ENCODE measurements at regions not wholly inside any gene's neighbourhood (a gene's known extent, or its start where the extent isn't known, plus 50 kb on each side); places are given as distances from the start of the nearest gene placed in this dataset.

DNA sequence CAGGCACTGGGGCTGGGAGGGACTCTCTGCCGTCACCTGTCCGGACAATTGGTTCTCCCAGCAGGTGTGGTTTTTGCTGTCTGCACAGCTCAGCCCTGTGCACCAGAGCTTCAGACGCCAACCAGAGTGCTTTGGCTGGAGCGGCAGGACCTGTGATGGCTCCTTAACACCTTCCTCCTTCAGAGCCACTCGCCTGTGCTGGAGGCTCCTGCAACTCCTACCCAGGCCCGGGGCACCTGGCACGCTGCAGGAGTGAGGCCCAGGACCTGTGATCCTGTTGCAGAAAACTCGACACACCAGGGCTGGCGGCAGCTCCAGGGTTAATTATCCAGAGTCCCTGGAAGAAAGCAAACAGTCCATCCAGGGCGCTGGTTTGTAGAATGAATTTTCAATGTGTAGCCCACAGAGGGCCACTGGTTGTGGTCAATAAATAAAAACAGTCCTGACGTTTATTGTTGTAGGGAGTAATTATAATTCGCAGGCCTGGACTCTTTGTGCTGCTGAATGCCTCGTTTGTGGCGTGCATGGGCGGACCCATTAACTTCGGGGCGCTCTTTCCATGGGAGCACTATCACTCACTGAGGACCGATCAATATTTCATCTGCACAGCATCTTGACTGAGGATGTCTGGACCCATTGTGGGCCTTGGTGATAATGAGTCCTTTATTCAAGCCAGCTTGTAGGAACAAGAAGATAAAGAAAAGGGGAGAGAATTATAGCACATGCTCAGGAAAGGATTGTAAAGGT lies 339.7 kb upstream of the IRX4 start:
- DNase-seq (ENCODE audit: extremely low spot score) = no peak
- ChIA-PET POLR2A (no interaction called here), CTCF (no interaction called here)
- TF ChIP-seq, protein P1, sequence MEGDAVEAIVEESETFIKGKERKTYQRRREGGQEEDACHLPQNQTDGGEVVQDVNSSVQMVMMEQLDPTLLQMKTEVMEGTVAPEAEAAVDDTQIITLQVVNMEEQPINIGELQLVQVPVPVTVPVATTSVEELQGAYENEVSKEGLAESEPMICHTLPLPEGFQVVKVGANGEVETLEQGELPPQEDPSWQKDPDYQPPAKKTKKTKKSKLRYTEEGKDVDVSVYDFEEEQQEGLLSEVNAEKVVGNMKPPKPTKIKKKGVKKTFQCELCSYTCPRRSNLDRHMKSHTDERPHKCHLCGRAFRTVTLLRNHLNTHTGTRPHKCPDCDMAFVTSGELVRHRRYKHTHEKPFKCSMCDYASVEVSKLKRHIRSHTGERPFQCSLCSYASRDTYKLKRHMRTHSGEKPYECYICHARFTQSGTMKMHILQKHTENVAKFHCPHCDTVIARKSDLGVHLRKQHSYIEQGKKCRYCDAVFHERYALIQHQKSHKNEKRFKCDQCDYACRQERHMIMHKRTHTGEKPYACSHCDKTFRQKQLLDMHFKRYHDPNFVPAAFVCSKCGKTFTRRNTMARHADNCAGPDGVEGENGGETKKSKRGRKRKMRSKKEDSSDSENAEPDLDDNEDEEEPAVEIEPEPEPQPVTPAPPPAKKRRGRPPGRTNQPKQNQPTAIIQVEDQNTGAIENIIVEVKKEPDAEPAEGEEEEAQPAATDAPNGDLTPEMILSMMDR (IDR thresholded peaks at IDR 0.05; ENCODE audit: control extremely low read depth, extremely low read depth, low read depth, missing control alignments) = no peak

DNA sequence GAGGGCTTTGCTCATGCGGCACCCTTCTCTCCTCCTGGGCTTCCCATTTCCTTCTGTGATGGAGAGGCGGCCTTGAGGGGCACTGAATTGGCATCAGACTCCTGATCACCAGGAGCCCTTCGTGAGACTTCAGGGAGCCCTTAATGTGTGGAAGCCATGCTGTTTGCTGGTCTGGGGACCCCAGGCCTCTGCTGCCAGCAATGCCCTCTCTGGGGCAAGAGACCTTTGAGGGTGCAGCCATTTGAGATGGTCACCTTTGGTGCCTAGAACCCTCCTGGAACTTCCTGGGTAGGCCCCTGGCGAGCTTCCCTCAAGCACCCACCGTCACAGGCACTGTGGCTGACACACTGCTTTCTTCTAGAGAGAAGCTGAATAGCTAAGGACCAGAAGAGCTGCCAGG lies 338.7 kb upstream of the IRX4 start:
- CTCF ChIA-PET = interaction anchor here (1.1 kb wide), 1 partner anchor 10 kb away, joined by 3 read pairs; no protein-coding TSS in a partner anchor
- TF ChIP-seq, protein P1 (IDR thresholded peaks at IDR 0.05; ENCODE audit: control extremely low read depth, extremely low read depth, low read depth, missing control alignments) = no peak
- POLR2A ChIA-PET = no interaction called here
- DNase-seq (ENCODE audit: extremely low spot score) = no peak

DNA sequence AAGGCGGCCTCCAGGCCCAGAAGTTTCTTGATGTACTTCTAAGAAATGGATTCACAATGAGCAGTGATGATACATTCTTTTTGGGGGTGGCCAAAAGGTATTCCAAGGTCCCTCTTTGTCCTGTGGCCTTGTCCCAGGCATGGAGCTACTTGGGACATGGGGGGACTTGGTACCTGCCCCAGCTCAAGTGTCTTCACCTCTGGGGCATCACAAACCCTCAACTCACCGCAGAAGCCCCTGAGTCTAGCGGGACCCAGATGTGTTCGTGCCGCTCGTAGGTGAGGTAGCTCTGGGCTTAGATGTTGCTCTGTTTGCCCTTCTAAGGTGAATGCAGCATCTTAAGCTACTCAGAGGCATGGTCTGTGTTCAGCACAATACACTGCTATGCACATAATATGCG lies 338.0 kb upstream of the IRX4 start:
- ChIA-PET CTCF (interaction anchor here (1.1 kb wide), 1 partner anchor 11 kb away, joined by 3 read pairs; no protein-coding TSS in a partner anchor), POLR2A (no interaction called here)
- TF ChIP-seq, protein P1 (IDR thresholded peaks at IDR 0.05; ENCODE audit: control extremely low read depth, extremely low read depth, low read depth, missing control alignments) = no peak
- no peak for DNase-seq (ENCODE audit: extremely low spot score)

DNA sequence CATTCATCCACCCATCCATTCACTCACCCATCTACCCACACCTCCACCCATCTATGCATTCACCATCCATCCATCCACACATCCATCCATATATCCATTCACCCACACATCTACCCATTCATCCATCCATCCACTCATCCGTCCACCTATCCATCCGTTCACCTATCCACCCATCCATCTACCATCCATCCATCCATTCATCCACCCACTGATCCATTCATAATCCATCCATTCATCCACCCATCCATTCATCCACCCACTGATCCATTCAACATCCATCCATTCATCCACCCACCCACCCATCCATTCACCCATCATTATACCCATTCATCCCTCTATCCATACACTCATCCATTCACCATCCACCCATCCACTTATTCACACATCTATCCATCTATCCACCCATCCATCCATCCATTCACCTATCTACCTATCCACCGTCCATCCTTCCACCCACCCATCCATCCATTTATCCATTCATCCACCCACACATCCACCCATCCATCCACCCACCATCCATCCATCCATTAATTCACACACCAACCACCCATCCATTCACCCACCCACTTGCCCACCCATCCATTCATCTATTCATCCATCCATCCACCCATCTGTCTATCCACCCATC lies 336.5 kb upstream of the IRX4 start:
- ChIA-PET CTCF (no interaction called here), POLR2A (no interaction called here)
- DNase-seq (ENCODE audit: extremely low spot score) = no peak
- TF ChIP-seq, protein P1 (IDR thresholded peaks at IDR 0.05; ENCODE audit: control extremely low read depth, extremely low read depth, low read depth, missing control alignments) = no peak

DNA sequence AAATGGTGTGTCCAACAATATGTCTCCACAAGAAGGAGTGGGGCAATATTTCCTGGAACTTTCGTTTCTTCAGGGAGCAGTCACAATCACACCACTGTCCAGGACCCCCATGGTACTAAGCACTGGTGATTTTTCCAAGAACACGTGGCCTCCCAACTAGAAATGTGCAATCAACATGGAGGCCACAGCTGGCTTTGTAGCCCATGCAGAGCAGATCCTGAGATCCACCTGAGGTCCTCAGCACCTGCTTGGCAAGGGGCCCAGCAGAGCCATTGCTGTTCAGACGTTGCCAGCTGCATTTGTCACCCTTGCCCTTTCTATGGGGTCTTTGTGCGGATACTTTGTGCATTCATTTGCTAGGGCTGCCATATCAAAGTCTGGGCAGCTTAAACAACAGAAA lies 334.5 kb upstream of the IRX4 start:
- DNase-seq (ENCODE audit: extremely low spot score) = no peak
- POLR2A ChIA-PET = no interaction called here
- CTCF ChIA-PET = no interaction called here
- TF ChIP-seq, protein P1 (IDR thresholded peaks at IDR 0.05; ENCODE audit: control extremely low read depth, extremely low read depth, low read depth, missing control alignments) = no peak

DNA sequence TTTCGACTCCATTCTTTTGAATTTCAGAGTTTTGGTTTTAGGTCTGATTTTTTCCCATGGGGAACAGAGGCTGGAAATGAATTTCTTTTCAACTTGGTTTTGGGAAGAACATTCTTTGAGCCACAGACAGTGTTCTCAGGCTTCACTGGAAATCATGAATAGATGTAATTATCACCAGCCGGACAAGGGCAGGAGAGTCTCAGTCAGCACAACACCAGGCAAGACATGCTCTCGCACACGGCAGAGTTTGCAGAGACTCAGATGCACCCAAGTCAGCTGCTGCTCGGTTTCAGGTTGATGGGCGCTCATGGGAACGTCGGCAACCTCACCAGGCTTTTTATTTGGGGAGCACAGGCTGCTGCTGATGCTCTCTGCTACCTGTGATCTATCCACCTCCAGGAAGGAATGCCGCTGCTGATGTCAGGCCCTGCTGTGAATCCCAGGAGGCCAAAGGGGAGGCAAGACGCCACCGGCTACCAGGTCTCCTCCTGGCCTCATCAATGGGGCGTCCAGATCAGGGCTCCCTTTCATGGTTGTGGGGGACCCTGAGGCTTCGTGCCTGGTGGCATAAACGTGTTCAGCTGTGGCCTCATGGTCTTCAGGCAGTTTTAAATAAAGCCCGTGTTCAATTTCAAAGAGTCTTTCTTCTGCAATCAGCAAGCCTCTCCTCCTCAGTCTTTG lies 332.3 kb upstream of the IRX4 start:
- TF ChIP-seq, protein P1 (IDR thresholded peaks at IDR 0.05; ENCODE audit: control extremely low read depth, extremely low read depth, low read depth, missing control alignments) = no peak
- ChIA-PET CTCF (no interaction called here), POLR2A (no interaction called here)
- DNase-seq (ENCODE audit: extremely low spot score) = no peak
